Urothelium cell line (cell line): ENCODE measurements at regions not wholly inside any gene's neighbourhood (a gene's known extent, or its start where the extent isn't known, plus 50 kb on each side); places are given as distances from the start of the nearest gene placed in this dataset.

Experiments
- DNase-seq: peaks from one replicate; pipeline ENCODE4 v3.0.0; 2011; ENCODE audit warnings: low spot score, mixed read lengths
- FAIRE-seq: peaks from 2 replicates; lab custom pipeline; 2011; peaks lifted over from hg19 to GRCh38; lab: Jason Lieb, UNC

GRCh38 chr7:31398815-31399214, 58.3 kb upstream of the NEUROD6 start:
- FAIRE-seq, result peak; percentile 5
- no peak for DNase-seq

- DNase-seq (no peak), FAIRE-seq (no peak)
Observed at GRCh38 chr7:31407178-31407676, 66.7 kb upstream of the NEUROD6 start.

GRCh38 chr7:31408140-31408729, 67.7 kb upstream of the NEUROD6 start:
- peak; percentile 65 for FAIRE-seq
- DNase-seq, result peak; percentile 84

GRCh38 chr7:31410265-31410664, 69.7 kb upstream of the NEUROD6 start:
- DNase-seq, result no peak
- no peak for FAIRE-seq

GRCh38 chr7:31411416-31411815, 70.9 kb upstream of the NEUROD6 start:
- no peak for FAIRE-seq
- DNase-seq, result no peak

- FAIRE-seq, result no peak
Observed at GRCh38 chr7:31413766-31414165, 73.2 kb upstream of the NEUROD6 start.

GRCh38 chr7:31416381-31416870, 75.9 kb upstream of the NEUROD6 start:
- FAIRE-seq, result no peak

More at GRCh38 chr7:31413766-31414165, 73.2 kb upstream of the NEUROD6 start:
- no peak for DNase-seq

GRCh38 chr7:31418928-31419327, 78.4 kb upstream of the NEUROD6 start:
- FAIRE-seq, result no peak
- peak; percentile 23 for DNase-seq

More at GRCh38 chr7:31416381-31416870, 75.9 kb upstream of the NEUROD6 start:
- no peak for DNase-seq

- no peak for FAIRE-seq
- no peak for DNase-seq
Observed at GRCh38 chr7:31419505-31420055, 79.1 kb upstream of the NEUROD6 start.

- FAIRE-seq (peak; percentile 40), DNase-seq (no peak)
Observed at GRCh38 chr7:31420948-31421347, 80.4 kb upstream of the NEUROD6 start.

GRCh38 chr7:31421607-31422006, 81.1 kb upstream of the NEUROD6 start:
- FAIRE-seq, result no peak

GRCh38 chr7:31423994-31424393, 83.5 kb upstream of the NEUROD6 start:
- DNase-seq, result no peak
- FAIRE-seq, result no peak

More at GRCh38 chr7:31421607-31422006, 81.1 kb upstream of the NEUROD6 start:
- no peak for DNase-seq

- no peak for FAIRE-seq
- no peak for DNase-seq
Observed at GRCh38 chr7:31432176-31432575, 81.7 kb upstream of the ITPRID1 start.

GRCh38 chr7:31432836-31433340, 81.0 kb upstream of the ITPRID1 start:
- FAIRE-seq, result peak; percentile 44

GRCh38 chr7:31437250-31437865, 76.5 kb upstream of the ITPRID1 start:
- DNase-seq (no peak), FAIRE-seq (peak; percentile 79)

More at GRCh38 chr7:31432836-31433340, 81.0 kb upstream of the ITPRID1 start:
- DNase-seq, result peak; percentile 42

- FAIRE-seq (no peak), DNase-seq (no peak)
Observed at GRCh38 chr7:31439165-31439564, 74.7 kb upstream of the ITPRID1 start.

GRCh38 chr7:31440511-31440910, 73.4 kb upstream of the ITPRID1 start:
- DNase-seq, result no peak
- no peak for FAIRE-seq

GRCh38 chr7:31442626-31443025, 71.3 kb upstream of the ITPRID1 start:
- DNase-seq, result no peak

GRCh38 chr7:31443457-31443856, 70.4 kb upstream of the ITPRID1 start:
- DNase-seq, result peak; percentile 72

More at GRCh38 chr7:31442626-31443025, 71.3 kb upstream of the ITPRID1 start:
- no peak for FAIRE-seq

GRCh38 chr7:31444196-31444595, 69.7 kb upstream of the ITPRID1 start:
- DNase-seq (no peak), FAIRE-seq (no peak)

More at GRCh38 chr7:31443457-31443856, 70.4 kb upstream of the ITPRID1 start:
- FAIRE-seq, result no peak

GRCh38 chr7:31445686-31446355, 68.1 kb upstream of the ITPRID1 start:
- no peak for DNase-seq
- no peak for FAIRE-seq
